ENCODE measurements at regions not wholly inside any gene's neighbourhood (a gene's known extent, or its start where the extent isn't known, plus 50 kb on each side); places are given as distances from the start of the nearest gene placed in this dataset.
A peak's percentile ranks its signal among the peaks of the same experiment; 100 is the strongest.

GRCh38 chr7:24200407-24200966, 83.5 kb upstream of the NPY start:
- no peaks in the 10 kb centered on the region for H3K36me3 ChIP-seq (ENCODE audit: insufficient read depth, low read length)
- no peaks in the 10 kb centered on the region for H3K9me3 ChIP-seq (ENCODE audit: insufficient read depth, low read length, severe bottlenecking)
- no peaks in the 10 kb centered on the region for H3K27me3 ChIP-seq (ENCODE audit: insufficient read depth, low read length, poor library complexity)
- H3K79me2 ChIP-seq (ENCODE audit: insufficient read depth, low read length) = no peaks in the 10 kb centered on the region
- no peak overlapping the region for H3K9ac ChIP-seq (ENCODE audit: low read depth, low read length)
- H2AFZ ChIP-seq (ENCODE audit: low read depth, low read length) = no peak overlapping the region
- no peak overlapping the region for H3K4me3 ChIP-seq (ENCODE audit: low read depth in 1 of 2, low read length in 2 of 2)
- TF ChIP-seq EZH2 (IDR thresholded peaks at IDR 0.05; ENCODE audit: borderline replicate concordance, low read depth, low read length, severe bottlenecking) (no peak), CTCF (IDR thresholded peaks at IDR 0.05; ENCODE audit: borderline replicate concordance, extremely low read depth, low read length, poor library complexity, severe bottlenecking) (no peak)
- no peak overlapping the region for H3K27ac ChIP-seq (ENCODE audit: low read length)
- no peak overlapping the region for H3K4me2 ChIP-seq (ENCODE audit: insufficient read depth, low read length)
- DNase-seq = peak; percentile 12
- no peaks in the 10 kb centered on the region for H4K20me1 ChIP-seq (ENCODE audit: insufficient read depth, low read length)
- peak; percentile 53 for ATAC-seq (ENCODE audit: insufficient read depth, low read depth)
- H3K4me1 ChIP-seq (ENCODE audit: insufficient read depth, low read length) = peaks cover 28% of the 10 kb centered on the region

GRCh38 chr7:24201226-24201625, 82.8 kb upstream of the NPY start:
- ATAC-seq (ENCODE audit: insufficient read depth, low read depth) = no peak

GRCh38 chr7:24212073-24212472, 71.9 kb upstream of the NPY start:
- Histone ChIP-seq H3K79me2 (ENCODE audit: insufficient read depth, low read length) (no peaks in the 10 kb centered on the region), H3K27me3 (ENCODE audit: insufficient read depth, low read length, poor library complexity) (no peaks in the 10 kb centered on the region), H3K36me3 (ENCODE audit: insufficient read depth, low read length) (no peaks in the 10 kb centered on the region), H3K4me2 (ENCODE audit: insufficient read depth, low read length) (no peak overlapping the region), H3K27ac (ENCODE audit: low read length) (no peak overlapping the region), H3K4me3 (ENCODE audit: low read depth in 1 of 2, low read length in 2 of 2) (no peak overlapping the region), H3K9me3 (ENCODE audit: insufficient read depth, low read length, severe bottlenecking) (no peaks in the 10 kb centered on the region), H3K4me1 (ENCODE audit: insufficient read depth, low read length) (no peaks in the 10 kb centered on the region), H4K20me1 (ENCODE audit: insufficient read depth, low read length) (no peaks in the 10 kb centered on the region), H2AFZ (ENCODE audit: low read depth, low read length) (no peak overlapping the region), H3K9ac (ENCODE audit: low read depth, low read length) (no peak overlapping the region)
- DNase-seq = no peak
- no peak for ATAC-seq (ENCODE audit: insufficient read depth, low read depth)
- TF ChIP-seq EZH2 (IDR thresholded peaks at IDR 0.05; ENCODE audit: borderline replicate concordance, low read depth, low read length, severe bottlenecking) (no peak), CTCF (IDR thresholded peaks at IDR 0.05; ENCODE audit: borderline replicate concordance, extremely low read depth, low read length, poor library complexity, severe bottlenecking) (no peak)

More at GRCh38 chr7:24201226-24201625, 82.8 kb upstream of the NPY start:
- no peaks in the 10 kb centered on the region for H3K79me2 ChIP-seq (ENCODE audit: insufficient read depth, low read length)
- H3K9ac ChIP-seq (ENCODE audit: low read depth, low read length) = no peak overlapping the region
- H3K4me1 ChIP-seq (ENCODE audit: insufficient read depth, low read length) = peaks cover 28% of the 10 kb centered on the region
- H3K27me3 ChIP-seq (ENCODE audit: insufficient read depth, low read length, poor library complexity) = no peaks in the 10 kb centered on the region
- H2AFZ ChIP-seq (ENCODE audit: low read depth, low read length) = no peak overlapping the region
- DNase-seq = no peak
- no peak overlapping the region for H3K27ac ChIP-seq (ENCODE audit: low read length)
- H4K20me1 ChIP-seq (ENCODE audit: insufficient read depth, low read length) = no peaks in the 10 kb centered on the region
- no peak for TF ChIP-seq CTCF (IDR thresholded peaks at IDR 0.05; ENCODE audit: borderline replicate concordance, extremely low read depth, low read length, poor library complexity, severe bottlenecking)
- TF ChIP-seq EZH2 (IDR thresholded peaks at IDR 0.05; ENCODE audit: borderline replicate concordance, low read depth, low read length, severe bottlenecking) = no peak
- H3K4me3 ChIP-seq (ENCODE audit: low read depth in 1 of 2, low read length in 2 of 2) = no peak overlapping the region
- no peaks in the 10 kb centered on the region for H3K9me3 ChIP-seq (ENCODE audit: insufficient read depth, low read length, severe bottlenecking)
- H3K4me2 ChIP-seq (ENCODE audit: insufficient read depth, low read length) = no peak overlapping the region
- no peaks in the 10 kb centered on the region for H3K36me3 ChIP-seq (ENCODE audit: insufficient read depth, low read length)

Data from DND-41 (cell line).